Stimulated activated CD4-positive, alpha-beta T cell treated with anti-CD3 and anti-CD28 coated beads, Interleukin-1b, Interleukin-23, amount 100 ng/mL, for 24 hours (primary cell): ENCODE measurements at regions not wholly inside any gene's neighbourhood (a gene's known extent, or its start where the extent isn't known, plus 50 kb on each side); places are given as distances from the start of the nearest gene placed in this dataset.

Source experiments
- DNase-seq, 4 experiments: peaks; one replicate each; pipeline ENCODE4 v3.0.0-alpha.2; 2020; ENCODE audit warnings: low read depth in 4 of 4, low spot score in 1 of 4

DNA sequence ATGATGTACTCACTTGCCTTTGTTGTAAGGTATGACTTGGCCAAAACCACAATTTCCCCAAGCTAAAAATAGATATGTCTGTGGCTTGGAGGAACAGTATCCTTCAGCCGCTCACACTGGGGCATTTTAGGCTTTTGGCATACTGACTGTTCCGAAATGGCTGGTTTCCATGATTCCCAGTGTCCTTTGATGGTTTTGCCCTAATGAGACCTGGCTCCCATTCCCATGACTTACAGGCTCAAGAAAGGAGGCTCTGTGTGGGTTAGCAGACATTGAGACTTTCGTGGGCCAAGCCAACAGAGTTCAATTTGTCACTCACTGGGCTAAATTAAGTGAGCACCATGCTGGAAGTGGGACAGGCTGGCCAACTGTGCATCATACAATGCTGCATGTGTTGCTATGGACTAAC, 150.6 kb downstream of the CEP135 start:
- DNase-seq: no peak

DNA sequence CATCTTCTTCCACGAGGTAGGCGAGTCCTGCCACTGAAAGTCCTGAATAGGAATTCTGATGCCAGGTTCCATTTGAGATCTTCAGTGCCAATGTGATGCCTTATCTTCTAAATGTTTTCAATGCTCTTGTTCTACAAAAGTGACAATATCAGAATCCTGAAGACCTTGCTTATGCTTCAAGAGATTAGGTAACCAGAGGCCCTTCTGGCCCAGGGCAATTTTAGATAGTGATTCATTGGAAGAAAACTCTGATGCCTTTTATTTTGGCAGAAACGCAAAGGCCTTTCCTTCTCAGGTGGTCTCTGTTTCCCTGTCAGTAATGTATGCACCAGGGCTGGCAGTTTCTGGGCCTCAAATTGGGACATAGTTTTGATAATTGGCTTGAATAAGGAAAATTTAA, 144.8 kb downstream of the CEP135 start:
- DNase-seq: no peak

DNA sequence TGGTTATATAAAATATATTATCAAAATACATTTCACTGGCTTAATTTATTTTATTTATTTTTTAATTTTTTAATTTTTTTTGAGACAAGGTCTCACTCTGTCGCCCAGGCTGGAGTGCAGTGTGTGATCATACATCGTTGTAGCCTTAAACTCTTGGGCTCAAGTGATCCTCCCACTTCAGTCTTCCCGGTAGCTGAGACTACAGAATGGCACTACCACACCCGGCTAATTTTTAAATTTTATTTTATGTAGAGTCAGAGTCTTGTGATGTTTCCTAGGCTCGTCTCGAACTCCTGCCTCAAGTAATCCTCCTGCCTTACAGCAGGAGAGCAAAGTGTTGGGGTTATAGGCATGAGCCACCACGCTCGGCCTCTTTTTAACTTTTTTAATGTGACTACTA, 143.8 kb downstream of the CEP135 start:
- no peak for DNase-seq

DNA sequence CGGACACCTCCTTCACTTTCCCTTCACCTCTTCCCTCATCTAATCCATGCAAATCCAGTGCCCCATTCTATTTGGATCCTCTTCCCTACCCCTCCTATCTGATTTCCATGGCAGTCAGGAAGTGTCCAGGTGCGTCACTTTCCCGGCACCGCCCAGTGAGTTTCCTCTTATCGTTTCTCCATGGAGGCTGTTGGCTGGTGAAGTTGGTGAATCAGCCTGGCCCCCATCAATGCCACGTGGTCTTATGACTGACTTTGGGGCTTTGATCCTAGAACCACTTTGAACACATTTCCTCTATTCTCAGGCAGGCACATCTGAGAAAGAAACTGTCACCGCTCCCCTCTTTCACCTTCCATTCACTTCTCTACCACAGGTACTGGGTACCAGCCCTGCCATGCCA, 137.8 kb downstream of the CEP135 start:
- no peak for DNase-seq

DNA sequence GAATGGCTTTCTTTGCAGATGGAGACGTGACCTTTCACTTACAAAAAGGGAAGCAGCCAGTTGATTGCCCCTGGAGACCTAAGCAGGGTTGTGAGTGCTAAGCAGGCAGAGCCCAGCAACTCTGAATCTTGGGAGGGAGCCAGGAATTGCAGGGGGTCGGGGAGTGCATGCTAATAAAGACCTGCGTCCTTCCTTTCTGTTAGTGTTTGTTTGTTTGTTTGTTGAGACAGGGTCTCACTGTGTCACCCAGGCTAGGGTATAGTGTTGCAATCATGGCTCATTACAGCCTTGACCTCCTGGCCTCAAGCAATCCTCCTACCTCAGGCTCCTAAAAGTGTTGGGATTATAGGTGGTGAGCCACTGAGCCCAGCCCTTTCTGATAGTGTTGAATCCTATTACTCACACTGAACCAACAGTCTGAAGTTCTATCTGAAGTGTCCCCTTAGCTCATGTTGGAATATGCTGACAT, 137.4 kb downstream of the CEP135 start:
- no peak for DNase-seq

DNA sequence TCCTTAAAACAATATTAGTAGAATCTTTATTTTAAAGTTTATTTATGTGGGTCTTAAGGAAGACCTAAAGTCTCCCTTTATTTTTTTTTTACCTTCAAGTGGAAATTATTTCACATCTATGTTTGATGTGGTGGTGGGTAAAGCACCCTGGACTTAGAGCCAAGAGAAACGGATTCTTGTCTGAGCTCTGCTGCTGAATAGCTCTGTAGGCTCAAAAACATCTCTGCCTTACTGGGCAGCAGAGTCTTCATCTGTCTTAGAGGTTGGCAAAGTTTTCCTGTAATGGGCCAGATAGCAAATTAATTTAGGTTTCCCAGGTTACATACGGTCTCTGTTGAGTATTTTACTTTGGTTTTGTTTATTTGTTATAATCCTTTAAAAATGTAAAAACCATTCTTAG, 136.5 kb downstream of the CEP135 start:
- no peak for DNase-seq

DNA sequence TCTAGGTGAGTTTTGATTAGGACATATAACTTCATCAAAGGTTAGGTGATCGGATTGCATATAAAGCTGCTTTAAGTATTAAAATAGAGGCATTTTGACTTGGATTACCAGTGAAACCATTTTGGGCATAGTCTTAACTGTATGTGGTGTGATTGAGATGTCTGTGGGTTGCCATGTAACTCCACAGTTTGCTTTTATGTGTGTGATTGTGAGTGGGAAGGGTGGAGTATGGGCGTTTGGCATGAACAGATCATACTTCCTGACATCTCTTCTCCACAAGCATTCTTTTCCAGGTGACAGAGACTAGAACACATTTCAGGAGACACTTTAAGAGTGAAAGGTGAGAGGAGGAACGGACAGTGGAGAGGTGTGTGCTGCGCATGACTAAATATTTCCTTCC, 136.1 kb downstream of the CEP135 start:
- DNase-seq: no peak
